Duodenal mucosa (tissue), 2 donors: ENCODE measurements at regions not wholly inside any gene's neighbourhood (a gene's known extent, or its start where the extent isn't known, plus 50 kb on each side); places are given as distances from the start of the nearest gene placed in this dataset.

Experiments used
- H3K27ac ChIP-seq: one replicate; pipeline ENCODE4 v1.7.0; 2013; ENCODE audit warnings: low read depth, low read length
- H3K27me3 ChIP-seq, 2 donors: one replicate each; pipeline ENCODE4 v1.7.0; 2013; ENCODE audit warnings: low read length in 2 of 2, control low read depth in 1 of 2; ENCODE audit not compliant: insufficient read depth in 2 of 2, control insufficient read depth in 1 of 2
- H3K36me3 ChIP-seq, 2 donors: one replicate each; pipeline ENCODE4 v1.7.0; 2013; ENCODE audit warnings: low read length in 2 of 2, control low read depth in 1 of 2; ENCODE audit not compliant: insufficient read depth in 2 of 2, control insufficient read depth in 1 of 2
- H3K4me1 ChIP-seq, 2 donors: one replicate each; pipeline ENCODE4 v1.7.0; 2013; ENCODE audit warnings: low read length in 2 of 2, control low read depth in 1 of 2; ENCODE audit not compliant: insufficient read depth in 2 of 2, control insufficient read depth in 1 of 2
- H3K4me3 ChIP-seq, 2 donors: one replicate each; pipeline ENCODE4 v1.7.0; 2013; ENCODE audit warnings: low read length in 2 of 2, low read depth in 1 of 2
- H3K9ac ChIP-seq, 2 donors: one replicate each; pipeline ENCODE4 v1.7.0; 2013; ENCODE audit warnings: low read length in 2 of 2, low read depth in 1 of 2
- H3K9me3 ChIP-seq, 2 donors: one replicate each; pipeline ENCODE4 v1.7.0; 2013; ENCODE audit warnings: low read length in 2 of 2, control low read depth in 1 of 2; ENCODE audit not compliant: control insufficient read depth in 1 of 2

GRCh38 chr12:88737838-88738472 is 157.7 kb upstream of the KITLG start:
- Histone ChIP-seq H3K36me3 (no peaks in the 10 kb centered on the region), H3K4me3 (no peak overlapping the region), H3K27ac (no peak overlapping the region), H3K4me1 (peaks cover 3 to 11% of the 10 kb centered on the region in 2 donors), H3K9me3 (no peaks in the 10 kb centered on the region), H3K27me3 (no peaks in the 10 kb centered on the region), H3K9ac (no peak overlapping the region)

- no peaks in the 10 kb centered on the region for H3K9me3 ChIP-seq
- no peak overlapping the region for H3K9ac ChIP-seq
- H3K27me3 ChIP-seq: no peaks in the 10 kb centered on the region
- H3K4me1 ChIP-seq: peaks cover 0 to 11% of the 10 kb centered on the region in 2 donors
- H3K27ac ChIP-seq: no peak overlapping the region
- no peaks in the 10 kb centered on the region for H3K36me3 ChIP-seq
- H3K4me3 ChIP-seq: no peak overlapping the region
These were observed 155.8 kb upstream of the KITLG start for GRCh38 chr12:88736031-88736430.

GRCh38 chr12:88733008-88733407 is 152.7 kb upstream of the KITLG start:
- Histone ChIP-seq H3K36me3 (no peaks in the 10 kb centered on the region), H3K4me3 (no peak overlapping the region), H3K27ac (no peak overlapping the region), H3K27me3 (no peaks in the 10 kb centered on the region), H3K9me3 (no peaks in the 10 kb centered on the region), H3K4me1 (no peaks in the 10 kb centered on the region), H3K9ac (no peak overlapping the region)

- Histone ChIP-seq H3K9me3 (no peaks in the 10 kb centered on the region), H3K27me3 (no peaks in the 10 kb centered on the region), H3K4me1 (no peaks in the 10 kb centered on the region), H3K27ac (no peak overlapping the region), H3K9ac (no peak overlapping the region), H3K36me3 (no peaks in the 10 kb centered on the region), H3K4me3 (no peak overlapping the region)
These were observed 148.9 kb upstream of the KITLG start for GRCh38 chr12:88729196-88729595.

- no peak overlapping the region for H3K9ac ChIP-seq
- H3K27ac ChIP-seq: no peak overlapping the region
- no peaks in the 10 kb centered on the region for H3K27me3 ChIP-seq
- no peaks in the 10 kb centered on the region for H3K36me3 ChIP-seq
- no peaks in the 10 kb centered on the region for H3K4me1 ChIP-seq
- H3K4me3 ChIP-seq: no peak overlapping the region
- H3K9me3 ChIP-seq: no peaks in the 10 kb centered on the region
These were observed 146.8 kb upstream of the KITLG start for GRCh38 chr12:88726806-88727720.

GRCh38 chr12:88725592-88726143 is 145.4 kb upstream of the KITLG start:
- Histone ChIP-seq H3K4me1 (no peaks in the 10 kb centered on the region), H3K9me3 (no peaks in the 10 kb centered on the region), H3K36me3 (no peaks in the 10 kb centered on the region), H3K4me3 (no peak overlapping the region), H3K9ac (no peak overlapping the region), H3K27ac (no peak overlapping the region), H3K27me3 (no peaks in the 10 kb centered on the region)

GRCh38 chr12:88723219-88723618 is 142.9 kb upstream of the KITLG start:
- no peaks in the 10 kb centered on the region for H3K4me1 ChIP-seq
- H3K9ac ChIP-seq: no peak overlapping the region
- no peaks in the 10 kb centered on the region for H3K36me3 ChIP-seq
- no peaks in the 10 kb centered on the region for H3K9me3 ChIP-seq
- H3K4me3 ChIP-seq: no peak overlapping the region
- H3K27ac ChIP-seq: no peak overlapping the region
- H3K27me3 ChIP-seq: no peaks in the 10 kb centered on the region

GRCh38 chr12:88720785-88721650 is 140.7 kb upstream of the KITLG start:
- H3K27me3 ChIP-seq: no peaks in the 10 kb centered on the region
- no peaks in the 10 kb centered on the region for H3K9me3 ChIP-seq
- no peak overlapping the region for H3K27ac ChIP-seq
- H3K4me3 ChIP-seq: no peak overlapping the region
- no peaks in the 10 kb centered on the region for H3K36me3 ChIP-seq
- H3K9ac ChIP-seq: no peak overlapping the region
- no peaks in the 10 kb centered on the region for H3K4me1 ChIP-seq

GRCh38 chr12:88720231-88720630 is 140.0 kb upstream of the KITLG start:
- Histone ChIP-seq H3K9me3 (no peaks in the 10 kb centered on the region), H3K4me1 (no peaks in the 10 kb centered on the region), H3K4me3 (no peak overlapping the region), H3K27me3 (no peaks in the 10 kb centered on the region), H3K27ac (no peak overlapping the region), H3K9ac (no peak overlapping the region), H3K36me3 (no peaks in the 10 kb centered on the region)
